HepG2 (cell line): ENCODE measurements at regions not wholly inside any gene's neighbourhood (a gene's known extent, or its start where the extent isn't known, plus 50 kb on each side); places are given as distances from the start of the nearest gene placed in this dataset.

Experiments used
- ATAC-seq: fragments of 200-7000 bp; cut with Tn5 transposase; 3 replicates; pipeline ENCODE4 v1.9.1; 2020; ENCODE audit warnings: mild to moderate bottlenecking, moderate library complexity
- BruUV-seq: library from RNA; stranded (reverse); fragments of 400-500 nt; replicated peaks from 2 replicates; lab custom pipeline; 2021; lab: Mats Ljungman, UMichigan
- CTCF ChIA-PET: fragments of 300-600 bp; formaldehyde crosslinking; extraction: SDS; loops from one replicate; lab custom pipeline; 2021; ENCODE audit warnings: low total read pairs, inconsistent platforms, low intra/inter-chr PET ratio; lab: Yijun Ruan, JAX
- POLR2A ChIA-PET: fragments of 350-600 bp; sonication (Branson Sonifier 250); formaldehyde crosslinking; loops from one replicate; lab custom pipeline; 2020; ENCODE audit warnings: antibody characterized with exemption, inconsistent platforms; lab: Yijun Ruan, JAX
- DNase-seq: peaks from one replicate; pipeline ENCODE4 v3.0.0-alpha.2; 2015; ENCODE audit warnings: low spot score
- FAIRE-seq: peaks from 3 replicates; lab custom pipeline; 2011; peaks lifted over from hg19 to GRCh38; lab: Jason Lieb, UNC
- H2AFZ ChIP-seq: one replicate; pipeline ENCODE4 v1.6.1; 2011; ENCODE audit warnings: low read length, inconsistent platforms
- H3K27ac ChIP-seq: fragments of 300-600 bp; 3 replicates; pipeline ENCODE4 v1.8.0; 2011; ENCODE audit warnings: mixed run types, mild to moderate bottlenecking, mixed read lengths, low read length, inconsistent platforms; ENCODE audit not compliant: insufficient read depth; ENCODE audit errors: extremely low read length
- H3K27me3 ChIP-seq, 2 experiments: fragments of 200-600 bp in 1 of 2; 2 replicates in 1 of 2; 3 replicates in 1 of 2; pipeline versions ENCODE4 v1.6.0 to v1.8.0; 2011; ENCODE audit warnings: low read length in 2 of 2, mild to moderate bottlenecking in 2 of 2, moderate library complexity in 2 of 2, inconsistent platforms in 1 of 2; ENCODE audit not compliant: insufficient read depth in 2 of 2, control insufficient read depth in 1 of 2
- H3K36me3 ChIP-seq, 2 experiments: fragments of 200-600 bp in 1 of 2; replicated peaks in 1 of 2; 2 replicates in 1 of 2; 3 replicates in 1 of 2; pipeline versions ENCODE4 v1.5.1 to v1.8.0; 2011; ENCODE audit warnings: low read length in 2 of 2, inconsistent platforms in 1 of 2; ENCODE audit not compliant: insufficient read depth in 2 of 2, control insufficient read depth in 1 of 2
- H3K4me1 ChIP-seq: 2 replicates; pipeline ENCODE4 v1.5.1; 2012; ENCODE audit warnings: low read length, inconsistent platforms; ENCODE audit not compliant: insufficient read depth
- H3K4me2 ChIP-seq: 2 replicates; pipeline ENCODE4 v1.6.0; 2011; ENCODE audit warnings: low read depth, low read length, inconsistent platforms
- H3K4me3 ChIP-seq, 3 experiments: fragments of 200-600 bp in 1 of 3; sonication (generic), shearing (Covaris generic) in 1 of 3; replicated peaks in 1 of 3; 2 replicates each; pipeline ENCODE4 v1.5.1; 2011 to 2016; ENCODE audit warnings: low read length in 3 of 3, inconsistent platforms in 2 of 3, low read depth in 2 of 3, mild to moderate bottlenecking in 2 of 3, control low read depth in 1 of 3, mixed read lengths in 1 of 3; ENCODE audit not compliant: insufficient read depth in 1 of 3
- H3K79me2 ChIP-seq: one replicate; pipeline ENCODE4 v1.6.1; 2011; ENCODE audit warnings: low read length, inconsistent platforms; ENCODE audit not compliant: insufficient read depth
- H3K9ac ChIP-seq: 2 replicates; pipeline ENCODE4 v1.6.0; 2011; ENCODE audit warnings: mild to moderate bottlenecking, low read depth, low read length, inconsistent platforms; ENCODE audit not compliant: insufficient read depth
- H3K9me3 ChIP-seq: 2 replicates; pipeline ENCODE4 v1.5.1; 2012; ENCODE audit warnings: mild to moderate bottlenecking, low read length
- H4K20me1 ChIP-seq: 2 replicates; pipeline ENCODE4 v1.6.0; 2011; ENCODE audit warnings: inconsistent platforms, mild to moderate bottlenecking, low read length, moderate library complexity; ENCODE audit not compliant: insufficient read depth
- CEBPG ChIP-seq: IDR thresholded peaks from 2 replicates; pipeline ENCODE4 v1.6.1; 2016
- PTBP1 ChIP-seq: fragments of 200-400 bp; formaldehyde crosslinking; IDR thresholded peaks from 2 replicates; pipeline ENCODE4 v1.6.1; 2018; ENCODE audit warnings: low read length, low read depth; ENCODE audit not compliant: poor library complexity, severe bottlenecking
- REPIN1 ChIP-seq: sonication (generic); formaldehyde crosslinking; IDR thresholded peaks from 2 replicates; pipeline ENCODE4 v1.8.0; 2022; ENCODE audit warnings: missing genetic modification reagents, low read depth, mild to moderate bottlenecking, borderline replicate concordance
- SYNCRIP ChIP-seq: fragments of 200-400 bp; formaldehyde crosslinking; IDR thresholded peaks from 2 replicates; pipeline ENCODE4 v1.6.1; 2018; ENCODE audit warnings: mild to moderate bottlenecking, low read depth, low read length; ENCODE audit not compliant: insufficient read depth
- ZNF160 ChIP-seq: sonication (generic); formaldehyde crosslinking; IDR thresholded peaks from 2 replicates; pipeline ENCODE4 v1.8.0; 2022; ENCODE audit warnings: mild to moderate bottlenecking, inconsistent platforms, missing genetic modification reagents
- WGBS: methylation state at CpG from one replicate; pipeline ENCODE4 v1.1.6; 2017; ENCODE audit warnings: low lambda C conversion rate; 5-methylcytosine and 5-hydroxymethylcytosine counted together
- in situ Hi-C: cut with HindIII; loops from 2 replicates; pipeline ENCODE4 v1.10.0; 2017; ENCODE audit warnings: low pct_unique_long_range_greater_than_20kb; ENCODE audit not compliant: extremely low pct_ligation_motif_present
- intact Hi-C: fragments of 100-400 bp; cut with micrococcal nuclease; formaldehyde crosslinking; loops from one replicate; pipeline ENCODE4 v1.10.0; 2022; ENCODE audit not compliant: unreplicated experiment
- TF ChIP-seq, protein P1 (sequence below): sonication (generic); formaldehyde crosslinking; IDR thresholded peaks from 2 replicates; pipeline ENCODE4 v1.4.0; 2020; ENCODE audit warnings: missing genetic modification reagents, borderline replicate concordance
- TF ChIP-seq, protein P2 (sequence below): sonication (generic); formaldehyde crosslinking; IDR thresholded peaks from 2 replicates; pipeline ENCODE4 v1.8.1; 2023; ENCODE audit warnings: missing genetic modification reagents, mild to moderate bottlenecking, borderline replicate concordance
- TF ChIP-seq, protein P3 (sequence below): sonication (generic); formaldehyde crosslinking; IDR thresholded peaks from 2 replicates; pipeline ENCODE4 v1.5.0; 2020; ENCODE audit warnings: missing genetic modification reagents

DNA sequence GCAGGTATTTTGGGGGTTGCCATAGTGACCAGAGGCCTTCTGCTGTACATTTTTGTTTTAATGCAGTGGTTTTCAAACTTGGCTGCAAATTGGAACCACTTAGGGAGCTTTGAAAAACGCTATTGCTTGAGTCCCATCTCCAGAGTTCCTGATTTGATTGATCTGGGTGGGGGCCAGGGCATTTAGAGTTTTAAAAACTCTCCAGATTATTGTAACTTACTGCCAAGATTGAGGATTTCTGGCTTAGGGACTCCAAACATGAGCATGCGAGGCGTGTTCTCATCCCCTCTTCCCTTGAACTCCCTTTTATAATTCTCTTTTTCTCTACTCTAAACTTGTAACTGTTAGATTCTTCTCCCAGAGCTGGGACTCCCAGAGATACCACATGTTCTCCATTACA lies 340.8 kb upstream of the SUCLG2 start:
- H3K27ac ChIP-seq: no peak overlapping the region
- TF ChIP-seq PTBP1 (no peak), REPIN1 (no peak), SYNCRIP (no peak), ZNF160 (CRISPR knock-in tag) (no peak), CEBPG (CRISPR knock-in tag) (no peak)
- TF ChIP-seq, protein P1, sequence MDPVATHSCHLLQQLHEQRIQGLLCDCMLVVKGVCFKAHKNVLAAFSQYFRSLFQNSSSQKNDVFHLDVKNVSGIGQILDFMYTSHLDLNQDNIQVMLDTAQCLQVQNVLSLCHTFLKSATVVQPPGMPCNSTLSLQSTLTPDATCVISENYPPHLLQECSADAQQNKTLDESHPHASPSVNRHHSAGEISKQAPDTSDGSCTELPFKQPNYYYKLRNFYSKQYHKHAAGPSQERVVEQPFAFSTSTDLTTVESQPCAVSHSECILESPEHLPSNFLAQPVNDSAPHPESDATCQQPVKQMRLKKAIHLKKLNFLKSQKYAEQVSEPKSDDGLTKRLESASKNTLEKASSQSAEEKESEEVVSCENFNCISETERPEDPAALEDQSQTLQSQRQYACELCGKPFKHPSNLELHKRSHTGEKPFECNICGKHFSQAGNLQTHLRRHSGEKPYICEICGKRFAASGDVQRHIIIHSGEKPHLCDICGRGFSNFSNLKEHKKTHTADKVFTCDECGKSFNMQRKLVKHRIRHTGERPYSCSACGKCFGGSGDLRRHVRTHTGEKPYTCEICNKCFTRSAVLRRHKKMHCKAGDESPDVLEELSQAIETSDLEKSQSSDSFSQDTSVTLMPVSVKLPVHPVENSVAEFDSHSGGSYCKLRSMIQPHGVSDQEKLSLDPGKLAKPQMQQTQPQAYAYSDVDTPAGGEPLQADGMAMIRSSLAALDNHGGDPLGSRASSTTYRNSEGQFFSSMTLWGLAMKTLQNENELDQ (CRISPR knock-in tag): no peak
- TF ChIP-seq, protein P2, sequence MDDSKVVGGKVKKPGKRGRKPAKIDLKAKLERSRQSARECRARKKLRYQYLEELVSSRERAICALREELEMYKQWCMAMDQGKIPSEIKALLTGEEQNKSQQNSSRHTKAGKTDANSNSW (CRISPR knock-in tag): no peak
- TF ChIP-seq, protein P3, sequence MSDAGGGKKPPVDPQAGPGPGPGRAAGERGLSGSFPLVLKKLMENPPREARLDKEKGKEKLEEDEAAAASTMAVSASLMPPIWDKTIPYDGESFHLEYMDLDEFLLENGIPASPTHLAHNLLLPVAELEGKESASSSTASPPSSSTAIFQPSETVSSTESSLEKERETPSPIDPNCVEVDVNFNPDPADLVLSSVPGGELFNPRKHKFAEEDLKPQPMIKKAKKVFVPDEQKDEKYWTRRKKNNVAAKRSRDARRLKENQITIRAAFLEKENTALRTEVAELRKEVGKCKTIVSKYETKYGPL: no peak
- no TSS peak for BruUV-seq
- FAIRE-seq (no peak), ATAC-seq (no peak), DNase-seq (no peak)
- no peaks in the 10 kb centered on the region for H3K4me1 ChIP-seq
- H4K20me1 ChIP-seq: no peaks in the 10 kb centered on the region
- no peaks in the 10 kb centered on the region for H3K27me3 ChIP-seq
- intact Hi-C loops: no loop called here
- no peak overlapping the region for H3K9ac ChIP-seq
- no peaks in the 10 kb centered on the region for H3K9me3 ChIP-seq
- no peak overlapping the region for H2AFZ ChIP-seq
- no peak overlapping the region for H3K4me2 ChIP-seq
- H3K4me3 ChIP-seq: no peak overlapping the region
- CTCF ChIA-PET: no interaction called here
- no peaks in the 10 kb centered on the region for H3K36me3 ChIP-seq
- WGBS: 0% methylated on average over 3 of the region's 3 CpGs
- H3K79me2 ChIP-seq: no peaks in the 10 kb centered on the region
- POLR2A ChIA-PET: no interaction called here
- in situ Hi-C loops: no loop called here
